Ovary (tissue), 3 donors: ENCODE measurements at regions not wholly inside any gene's neighbourhood (a gene's known extent, or its start where the extent isn't known, plus 50 kb on each side); places are given as distances from the start of the nearest gene placed in this dataset.

Experiments
- CTCF ChIP-seq, 3 donors: fragments of 450-650 bp in 2 of 3; fragments of 200-600 bp in 1 of 3; IDR thresholded peaks; one replicate each; pipeline versions ENCODE4 v1.5.1 to v1.8.0; 2016 to 2022; ENCODE audit warnings: antibody characterized with exemption in 3 of 3, mild to moderate bottlenecking in 1 of 3
- EP300 ChIP-seq: sonication (generic); formaldehyde crosslinking; IDR thresholded peaks from one replicate; pipeline ENCODE4 v1.6.1; 2017; ENCODE audit warnings: antibody characterized with exemption
- POLR2A ChIP-seq: fragments of 450-650 bp; IDR thresholded peaks from one replicate; pipeline ENCODE4 v1.6.1; 2017; ENCODE audit warnings: antibody characterized with exemption, mild to moderate bottlenecking, moderate library complexity
- donor health status: DM: no; HTN: no; CAD: no.

- TF ChIP-seq CTCF (IDR thresholded peaks at IDR 0.05) (no peak), POLR2A (no peak), EP300 (no peak)
These were observed 642.1 kb upstream of the ID2 start for GRCh38 chr2:8039732-8040131.
